HG03066 (cell line): ENCODE measurements at regions not wholly inside any gene's neighbourhood (a gene's known extent, or its start where the extent isn't known, plus 50 kb on each side); places are given as distances from the start of the nearest gene placed in this dataset.

Source experiments
- ATAC-seq: cut with Tn5 transposase; IDR thresholded peaks from one replicate; pipeline ENCODE4 v1.9.1; 2021; ENCODE audit warnings: low read depth; ENCODE audit not compliant: unreplicated experiment

GRCh38 chr4:170667814-170668213 lies 578.1 kb upstream of the AADAT start:
- ATAC-seq = no peak

- no peak for ATAC-seq
These were observed 577.2 kb upstream of the AADAT start for GRCh38 chr4:170666909-170667308.

- ATAC-seq = no peak
These were observed 572.5 kb upstream of the AADAT start for GRCh38 chr4:170662250-170662649.

GRCh38 chr4:170657761-170658160 lies 568.0 kb upstream of the AADAT start:
- no peak for ATAC-seq

GRCh38 chr4:170656506-170656905 lies 566.8 kb upstream of the AADAT start:
- no peak for ATAC-seq

GRCh38 chr4:170652571-170652970 lies 562.8 kb upstream of the AADAT start:
- ATAC-seq = no peak

- ATAC-seq = no peak
These were observed 562.0 kb upstream of the AADAT start for GRCh38 chr4:170651786-170652185.

- ATAC-seq = no peak
These were observed 537.7 kb upstream of the AADAT start for GRCh38 chr4:170627418-170627817.

GRCh38 chr4:170623899-170624298 lies 534.1 kb upstream of the AADAT start:
- ATAC-seq = no peak

GRCh38 chr4:170610434-170610833 lies 520.7 kb upstream of the AADAT start:
- ATAC-seq = no peak

GRCh38 chr4:170599894-170600293 lies 510.1 kb upstream of the AADAT start:
- no peak for ATAC-seq

GRCh38 chr4:170591076-170591475 lies 501.3 kb upstream of the AADAT start:
- no peak for ATAC-seq

- ATAC-seq = peak; percentile 83
These were observed 499.9 kb upstream of the AADAT start for GRCh38 chr4:170589597-170590191.

- ATAC-seq = no peak
These were observed 492.2 kb upstream of the AADAT start for GRCh38 chr4:170581969-170582368.

GRCh38 chr4:170581322-170581721 lies 491.6 kb upstream of the AADAT start:
- no peak for ATAC-seq

- ATAC-seq = no peak
These were observed 490.9 kb upstream of the AADAT start for GRCh38 chr4:170580651-170581050.

- no peak for ATAC-seq
These were observed 449.2 kb upstream of the AADAT start for GRCh38 chr4:170538821-170539473.

GRCh38 chr4:170529748-170530722 lies 440.3 kb upstream of the AADAT start:
- no peak for ATAC-seq

- no peak for ATAC-seq
These were observed 436.7 kb upstream of the AADAT start for GRCh38 chr4:170526471-170526870.

- ATAC-seq = no peak
These were observed 432.7 kb upstream of the AADAT start for GRCh38 chr4:170522427-170522970.

GRCh38 chr4:170497689-170498088 lies 407.9 kb upstream of the AADAT start:
- ATAC-seq = no peak
